Naive thymus-derived CD4-positive, alpha-beta T cell (primary cell): ENCODE measurements at regions not wholly inside any gene's neighbourhood (a gene's known extent, or its start where the extent isn't known, plus 50 kb on each side); places are given as distances from the start of the nearest gene placed in this dataset.

Experiments used
- ATAC-seq: fragments of 150-1000 bp; cut with Tn5 transposase; 2 replicates; pipeline ENCODE4 v1.10.0; 2021; ENCODE audit warnings: mild to moderate bottlenecking, moderate library complexity
- CTCF ChIA-PET: fragments of 350-600 bp; sonication (Branson Sonifier 250); formaldehyde crosslinking; loops from one replicate; lab custom pipeline; 2021; ENCODE audit warnings: antibody characterized with exemption; lab: Charles Lee
- POLR2A ChIA-PET: fragments of 350-600 bp; sonication (Branson Sonifier 250); formaldehyde crosslinking; loops from one replicate; lab custom pipeline; 2021; ENCODE audit warnings: antibody characterized with exemption, inconsistent platforms; lab: Charles Lee
- DNase-seq, 9 donors: peaks; one replicate each; pipeline versions ENCODE4 v3.0.0 to v3.0.0-alpha.2; 2020 to 2022; ENCODE audit warnings: mixed read lengths in 1 of 9
- H3K27ac ChIP-seq: one replicate; pipeline ENCODE4 v1.7.0; 2013; ENCODE audit warnings: mild to moderate bottlenecking, low read depth, low read length, moderate library complexity
- H3K27me3 ChIP-seq, 2 donors: one replicate each; pipeline ENCODE4 v1.7.0; 2013; ENCODE audit warnings: low read length in 2 of 2, mild to moderate bottlenecking in 2 of 2, moderate library complexity in 2 of 2; ENCODE audit not compliant: control insufficient read depth in 2 of 2, insufficient read depth in 2 of 2
- H3K36me3 ChIP-seq, 3 experiments: 1 replicate in 2 of 3; 2 replicates in 1 of 3; pipeline ENCODE4 v1.7.0; 2013; ENCODE audit warnings: low read length in 3 of 3, mild to moderate bottlenecking in 3 of 3, moderate library complexity in 1 of 3; ENCODE audit not compliant: insufficient read depth in 3 of 3, control insufficient read depth in 2 of 3
- H3K4me1 ChIP-seq, 2 donors: one replicate each; pipeline ENCODE4 v1.7.0; 2013; ENCODE audit warnings: low read length in 2 of 2, mild to moderate bottlenecking in 2 of 2, moderate library complexity in 1 of 2; ENCODE audit not compliant: control insufficient read depth in 2 of 2, insufficient read depth in 2 of 2
- H3K4me3 ChIP-seq: 2 replicates; pipeline ENCODE4 v1.7.0; 2013; ENCODE audit warnings: mild to moderate bottlenecking, low read length
- H3K9me3 ChIP-seq, 3 experiments: 1 replicate in 2 of 3; 2 replicates in 1 of 3; pipeline ENCODE4 v1.7.0; 2013; ENCODE audit warnings: low read length in 3 of 3; ENCODE audit not compliant: control insufficient read depth in 2 of 3
- H3K27ac Mint-ChIP-seq, 9 donors: one replicate each; pipeline ENCODE4 v1.8.0; 2020 to 2022; ENCODE audit warnings: mixed read lengths in 9 of 9, mild to moderate bottlenecking in 8 of 9, moderate library complexity in 5 of 9, inconsistent platforms in 2 of 9
- H3K27me3 Mint-ChIP-seq, 5 donors: one replicate each; pipeline ENCODE4 v1.8.0; 2021 to 2022; ENCODE audit warnings: mixed read lengths in 5 of 5, mild to moderate bottlenecking in 1 of 5
- H3K36me3 Mint-ChIP-seq, 5 donors: one replicate each; pipeline ENCODE4 v1.8.0; 2020 to 2022; ENCODE audit warnings: mixed read lengths in 5 of 5, mild to moderate bottlenecking in 3 of 5, inconsistent platforms in 1 of 5
- H3K4me1 Mint-ChIP-seq, 7 donors: one replicate each; pipeline ENCODE4 v1.8.0; 2020 to 2022; ENCODE audit warnings: mixed read lengths in 7 of 7, mild to moderate bottlenecking in 3 of 7, inconsistent platforms in 1 of 7
- H3K4me3 Mint-ChIP-seq, 10 donors: one replicate each; pipeline ENCODE4 v1.8.0; 2020 to 2022; ENCODE audit warnings: mild to moderate bottlenecking in 10 of 10, mixed read lengths in 10 of 10, moderate library complexity in 6 of 10, inconsistent platforms in 2 of 10
- H3K9me3 Mint-ChIP-seq, 11 donors: one replicate each; pipeline ENCODE4 v1.8.0; 2020 to 2022; ENCODE audit warnings: mixed read lengths in 11 of 11, mild to moderate bottlenecking in 4 of 11, inconsistent platforms in 1 of 11, moderate library complexity in 1 of 11
- intact Hi-C, 2 donors: fragments of 100-400 bp; cut with micrococcal nuclease; formaldehyde crosslinking; loops; one replicate each; pipeline ENCODE4 v1.15.1; 2023

DNA sequence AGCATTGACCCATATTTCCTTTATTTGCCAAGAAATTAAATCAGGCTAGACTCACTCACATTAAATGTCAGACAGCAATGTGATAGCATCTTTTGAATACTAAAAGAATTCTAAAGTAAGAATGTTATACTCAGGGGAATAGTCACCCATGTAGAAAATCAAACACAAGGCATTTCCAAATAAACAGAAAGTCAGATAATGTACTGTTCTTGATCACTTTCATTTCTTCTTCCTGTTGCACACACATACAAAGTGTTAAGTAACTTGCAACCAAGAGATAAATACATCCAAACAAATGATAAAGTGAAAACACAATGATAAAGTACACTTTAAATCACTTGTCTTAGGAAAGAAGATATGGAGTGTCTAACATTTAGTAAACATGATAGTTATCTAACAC is 1366.6 kb upstream of the MIR17HG start:
- Histone ChIP-seq H3K4me3 (no peak overlapping the region), H3K9me3 (peaks cover 0 to 5% (median 0%) of the 10 kb centered on the region in 3 experiments), H3K4me1 (no peaks in the 10 kb centered on the region), H3K36me3 (no peaks in the 10 kb centered on the region), H3K27me3 (no peaks in the 10 kb centered on the region), H3K27ac (no peak overlapping the region)
- Mint-ChIP-seq H3K4me3 (no peak overlapping the region), H3K27me3 (no peaks in the 10 kb centered on the region), H3K27ac (no peak overlapping the region), H3K4me1 (no peaks in the 10 kb centered on the region), H3K36me3 (no peaks in the 10 kb centered on the region), H3K9me3 (peaks cover 0 to 11% (median 2%) of the 10 kb centered on the region in 11 donors)
- CTCF ChIA-PET = no interaction called here
- POLR2A ChIA-PET = no interaction called here
- no peak for ATAC-seq
- intact Hi-C loops = no loop called here
- no peak for DNase-seq

GRCh38 chr13:89982407-89983095 is 1364.9 kb upstream of the MIR17HG start:
- H3K36me3 Mint-ChIP-seq = no peaks in the 10 kb centered on the region
- Histone ChIP-seq H3K36me3 (no peaks in the 10 kb centered on the region), H3K9me3 (peaks cover 0 to 5% (median 0%) of the 10 kb centered on the region in 3 experiments), H3K4me3 (no peak overlapping the region), H3K27ac (no peak overlapping the region), H3K4me1 (no peaks in the 10 kb centered on the region), H3K27me3 (no peaks in the 10 kb centered on the region)
- DNase-seq (no peak), ATAC-seq (no peak)
- POLR2A ChIA-PET = no interaction called here
- no peak overlapping the region for H3K27ac Mint-ChIP-seq
- H3K27me3 Mint-ChIP-seq = no peaks in the 10 kb centered on the region
- H3K9me3 Mint-ChIP-seq = peaks cover 0 to 11% (median 2%) of the 10 kb centered on the region in 11 donors
- no peak overlapping the region for H3K4me3 Mint-ChIP-seq
- intact Hi-C loops = no loop called here
- CTCF ChIA-PET = no interaction called here
- H3K4me1 Mint-ChIP-seq = no peaks in the 10 kb centered on the region

- intact Hi-C loops = no loop called here
- no peak for DNase-seq
- no peaks in the 10 kb centered on the region for H3K9me3 ChIP-seq
- no peak for ATAC-seq
- H3K36me3 ChIP-seq = no peaks in the 10 kb centered on the region
- CTCF ChIA-PET = no interaction called here
- POLR2A ChIA-PET = interaction anchor here (0.6 kb wide), 1 partner anchor 28 kb away, joined by 3 read pairs; no protein-coding TSS in a partner anchor
- no peaks in the 10 kb centered on the region for H3K4me1 Mint-ChIP-seq
- peaks cover 0 to 9% (median 3%) of the 10 kb centered on the region in 11 donors for H3K9me3 Mint-ChIP-seq
- H3K27ac ChIP-seq = no peak overlapping the region
- no peak overlapping the region for H3K4me3 Mint-ChIP-seq
- H3K4me3 ChIP-seq = no peak overlapping the region
- no peak overlapping the region for H3K27ac Mint-ChIP-seq
- no peaks in the 10 kb centered on the region for H3K36me3 Mint-ChIP-seq
- no peaks in the 10 kb centered on the region for H3K4me1 ChIP-seq
- no peaks in the 10 kb centered on the region for H3K27me3 ChIP-seq
- H3K27me3 Mint-ChIP-seq = no peaks in the 10 kb centered on the region
Observed at GRCh38 chr13:89988206-89988605, 1359.3 kb upstream of the MIR17HG start.

DNA sequence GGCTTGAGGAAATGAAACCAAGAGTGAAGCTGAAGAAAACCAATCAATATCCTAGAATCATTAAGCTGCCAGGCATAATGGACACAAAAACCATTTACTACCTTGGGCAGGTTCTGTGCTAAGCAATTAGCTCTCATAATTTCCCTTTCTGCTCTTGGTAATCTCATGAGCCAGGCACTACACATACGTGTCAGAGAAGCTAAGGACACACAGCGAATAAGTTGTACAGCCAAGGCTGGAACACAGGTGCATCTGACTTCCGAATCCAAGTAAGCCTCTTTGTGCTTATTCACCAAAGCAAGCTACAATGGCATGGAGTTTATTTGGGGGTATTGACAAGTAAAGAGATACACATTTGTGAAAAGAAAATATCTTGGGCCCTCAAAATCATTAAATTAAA is 1343.9 kb upstream of the MIR17HG start:
- Histone ChIP-seq H3K4me3 (no peak overlapping the region), H3K4me1 (no peaks in the 10 kb centered on the region), H3K27ac (no peak overlapping the region), H3K9me3 (no peaks in the 10 kb centered on the region), H3K36me3 (no peaks in the 10 kb centered on the region), H3K27me3 (no peaks in the 10 kb centered on the region)
- no peak for ATAC-seq
- H3K27ac Mint-ChIP-seq = no peak overlapping the region
- ChIA-PET POLR2A (no interaction called here), CTCF (no interaction called here)
- H3K4me1 Mint-ChIP-seq = no peaks in the 10 kb centered on the region
- H3K9me3 Mint-ChIP-seq = peaks cover 0 to 33% (median 12%) of the 10 kb centered on the region in 11 donors
- no peaks in the 10 kb centered on the region for H3K27me3 Mint-ChIP-seq
- no peaks in the 10 kb centered on the region for H3K36me3 Mint-ChIP-seq
- no peak overlapping the region for H3K4me3 Mint-ChIP-seq
- intact Hi-C loops = no loop called here
- no peak for DNase-seq

GRCh38 chr13:90008707-90009149 is 1338.8 kb upstream of the MIR17HG start:
- DNase-seq = no peak
- POLR2A ChIA-PET = no interaction called here
- Mint-ChIP-seq H3K36me3 (no peaks in the 10 kb centered on the region), H3K9me3 (peaks cover 0 to 16% (median 4%) of the 10 kb centered on the region in 11 donors), H3K27me3 (no peaks in the 10 kb centered on the region), H3K4me1 (no peaks in the 10 kb centered on the region), H3K27ac (no peak overlapping the region), H3K4me3 (no peak overlapping the region)
- H3K4me1 ChIP-seq = no peaks in the 10 kb centered on the region
- no peaks in the 10 kb centered on the region for H3K27me3 ChIP-seq
- CTCF ChIA-PET = no interaction called here
- H3K27ac ChIP-seq = no peak overlapping the region
- H3K36me3 ChIP-seq = no peaks in the 10 kb centered on the region
- no peaks in the 10 kb centered on the region for H3K9me3 ChIP-seq
- intact Hi-C loops = no loop called here
- no peak for ATAC-seq
- H3K4me3 ChIP-seq = no peak overlapping the region

DNA sequence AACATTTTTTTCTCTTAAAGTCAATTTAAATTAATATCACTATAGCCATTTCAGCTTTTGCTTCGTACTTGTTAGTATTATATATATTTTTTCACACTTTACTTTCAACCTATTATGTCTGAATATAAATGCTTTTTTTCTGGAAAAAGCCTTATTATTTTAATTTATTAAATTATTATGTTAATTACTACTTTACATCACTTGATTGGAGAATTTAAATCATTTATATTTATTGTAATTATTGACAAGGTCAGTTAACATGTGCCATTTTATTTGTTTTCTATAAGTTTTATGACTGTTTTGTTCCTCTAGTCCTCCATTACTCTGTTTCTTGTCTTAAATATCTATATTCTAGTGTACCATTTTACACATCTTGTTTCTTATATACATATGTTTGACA is 1333.4 kb upstream of the MIR17HG start:
- ChIA-PET CTCF (no interaction called here), POLR2A (no interaction called here)
- Histone ChIP-seq H3K4me1 (no peaks in the 10 kb centered on the region), H3K27ac (no peak overlapping the region), H3K9me3 (no peaks in the 10 kb centered on the region), H3K36me3 (no peaks in the 10 kb centered on the region), H3K27me3 (no peaks in the 10 kb centered on the region), H3K4me3 (no peak overlapping the region)
- intact Hi-C loops = no loop called here
- no peaks in the 10 kb centered on the region for H3K4me1 Mint-ChIP-seq
- no peak overlapping the region for H3K4me3 Mint-ChIP-seq
- no peaks in the 10 kb centered on the region for H3K36me3 Mint-ChIP-seq
- ATAC-seq (no peak), DNase-seq (no peak)
- no peak overlapping the region for H3K27ac Mint-ChIP-seq
- peaks cover 0 to 16% (median 4%) of the 10 kb centered on the region in 11 donors for H3K9me3 Mint-ChIP-seq
- no peaks in the 10 kb centered on the region for H3K27me3 Mint-ChIP-seq
